Tibial nerve (tissue), 4 donors: ENCODE measurements at regions not wholly inside any gene's neighbourhood (a gene's known extent, or its start where the extent isn't known, plus 50 kb on each side); places are given as distances from the start of the nearest gene placed in this dataset.

ENCODE experiments used
- DNase-seq, 2 donors: peaks; one replicate each; pipeline ENCODE4 v3.0.0-alpha.2; 2019; ENCODE audit warnings: low spot score in 2 of 2
- H3K27ac ChIP-seq, 4 donors: fragments of 200-600 bp; sonication (generic) in 3 of 4; one replicate each; pipeline ENCODE4 v1.5.1; 2017 to 2019; ENCODE audit warnings: mild to moderate bottlenecking in 1 of 4
- H3K27me3 ChIP-seq, 2 donors: fragments of 200-600 bp; sonication (generic) in 1 of 2; one replicate each; pipeline versions ENCODE4 v1.5.1 to v1.6.0; 2017 to 2019
- H3K36me3 ChIP-seq, 3 donors: fragments of 200-600 bp; sonication (generic); one replicate each; pipeline ENCODE4 v1.5.1; 2018 to 2019
- H3K4me1 ChIP-seq, 4 donors: fragments of 200-600 bp; sonication (generic) in 3 of 4; one replicate each; pipeline ENCODE4 v1.5.1; 2017 to 2019
- H3K4me3 ChIP-seq, 4 donors: fragments of 200-600 bp; sonication (generic) in 3 of 4; one replicate each; pipeline ENCODE4 v1.5.1; 2017 to 2019; ENCODE audit warnings: mild to moderate bottlenecking in 1 of 4, moderate library complexity in 1 of 4
- H3K9me3 ChIP-seq, 4 donors: fragments of 200-600 bp; sonication (generic) in 3 of 4; one replicate each; pipeline ENCODE4 v1.5.1; 2017 to 2019
- CTCF ChIP-seq, 5 experiments: fragments of 200-600 bp in 3 of 5; fragments of 450-650 bp in 2 of 5; sonication (generic) in 3 of 5; IDR thresholded peaks; one replicate each; pipeline ENCODE4 v1.5.1; 2016 to 2019; ENCODE audit warnings: antibody characterized with exemption in 5 of 5, mild to moderate bottlenecking in 3 of 5, moderate library complexity in 2 of 5
- EP300 ChIP-seq, 2 donors: sonication (generic); formaldehyde crosslinking; IDR thresholded peaks; one replicate each; pipeline ENCODE4 v1.6.1; 2017; ENCODE audit warnings: antibody characterized with exemption in 2 of 2, mild to moderate bottlenecking in 1 of 2
- POLR2A ChIP-seq, 2 donors: fragments of 450-650 bp; IDR thresholded peaks; one replicate each; pipeline ENCODE4 v1.6.1; 2017; ENCODE audit warnings: antibody characterized with exemption in 2 of 2, mild to moderate bottlenecking in 2 of 2, moderate library complexity in 2 of 2
- WGBS, 2 donors: methylation state at CpG; one replicate each; pipeline ENCODE4 v1.1.5; 2018; 5-methylcytosine and 5-hydroxymethylcytosine counted together

- H3K4me1 ChIP-seq, result no peaks in the 10 kb centered on the region
- TF ChIP-seq CTCF (IDR thresholded peaks at IDR 0.05) (no peak), EP300 (IDR thresholded peaks at IDR 0.05) (no peak), POLR2A (IDR thresholded peaks at IDR 0.05) (no peak)
- H3K4me3 ChIP-seq, result no peak overlapping the region
- DNase-seq, result no peak
- WGBS, 2 donors, result 80 to 89% methylated on average over 1 of the region's 1 CpG
- H3K36me3 ChIP-seq, result no peaks in the 10 kb centered on the region
- no peak overlapping the region for H3K27ac ChIP-seq
- no peaks in the 10 kb centered on the region for H3K27me3 ChIP-seq
- H3K9me3 ChIP-seq, result no peaks in the 10 kb centered on the region
Observed at GRCh38 chr13:83691966-83692365, 190.3 kb downstream of the SLITRK1 start.

- Histone ChIP-seq H3K9me3 (no peaks in the 10 kb centered on the region), H3K4me3 (no peak overlapping the region), H3K27ac (no peak overlapping the region), H3K36me3 (no peaks in the 10 kb centered on the region), H3K4me1 (no peaks in the 10 kb centered on the region), H3K27me3 (no peaks in the 10 kb centered on the region)
- 61 to 80% methylated on average over 1 of the region's 1 CpG for WGBS, 2 donors
- TF ChIP-seq EP300 (IDR thresholded peaks at IDR 0.05) (no peak), POLR2A (IDR thresholded peaks at IDR 0.05) (no peak), CTCF (IDR thresholded peaks at IDR 0.05) (no peak)
- DNase-seq, result no peak
Observed at GRCh38 chr13:83681547-83681946, 200.7 kb downstream of the SLITRK1 start.

- no peak for DNase-seq
- H3K4me1 ChIP-seq, result no peaks in the 10 kb centered on the region
- H3K9me3 ChIP-seq, result no peaks in the 10 kb centered on the region
- H3K27ac ChIP-seq, result no peak overlapping the region
- H3K36me3 ChIP-seq, result no peaks in the 10 kb centered on the region
- no peak for TF ChIP-seq POLR2A (IDR thresholded peaks at IDR 0.05)
- no peak for TF ChIP-seq CTCF (IDR thresholded peaks at IDR 0.05)
- TF ChIP-seq EP300 (IDR thresholded peaks at IDR 0.05), result no peak
- no peaks in the 10 kb centered on the region for H3K27me3 ChIP-seq
- no peak overlapping the region for H3K4me3 ChIP-seq
Observed at GRCh38 chr13:83677985-83678384, 204.3 kb downstream of the SLITRK1 start.

- Histone ChIP-seq H3K4me3 (no peak overlapping the region), H3K4me1 (no peaks in the 10 kb centered on the region), H3K27me3 (no peaks in the 10 kb centered on the region), H3K27ac (no peak overlapping the region), H3K9me3 (no peaks in the 10 kb centered on the region), H3K36me3 (no peaks in the 10 kb centered on the region)
- WGBS, 2 donors, result 91 to 92% methylated on average over 2 of the region's 2 CpGs
- TF ChIP-seq EP300 (IDR thresholded peaks at IDR 0.05) (no peak), CTCF (IDR thresholded peaks at IDR 0.05) (no peak), POLR2A (IDR thresholded peaks at IDR 0.05) (no peak)
- no peak for DNase-seq
Observed at GRCh38 chr13:83672612-83673011, 209.7 kb downstream of the SLITRK1 start.

GRCh38 chr13:83667606-83668005 lies 214.7 kb downstream of the SLITRK1 start:
- 85 to 98% methylated on average over 2 of the region's 2 CpGs for WGBS, 2 donors
- no peaks in the 10 kb centered on the region for H3K27me3 ChIP-seq
- no peaks in the 10 kb centered on the region for H3K36me3 ChIP-seq
- H3K9me3 ChIP-seq, result no peaks in the 10 kb centered on the region
- DNase-seq, result no peak
- H3K27ac ChIP-seq, result no peak overlapping the region
- no peak for TF ChIP-seq EP300 (IDR thresholded peaks at IDR 0.05)
- no peak for TF ChIP-seq POLR2A (IDR thresholded peaks at IDR 0.05)
- TF ChIP-seq CTCF (IDR thresholded peaks at IDR 0.05), result no peak
- no peaks in the 10 kb centered on the region for H3K4me1 ChIP-seq
- no peak overlapping the region for H3K4me3 ChIP-seq
